Cerebellar cortex (tissue), 1 donor: ENCODE measurements at regions not wholly inside any gene's neighbourhood (a gene's known extent, or its start where the extent isn't known, plus 50 kb on each side); places are given as distances from the start of the nearest gene placed in this dataset.
"Not testable (repeated sequence)": the region's sequence is repeated elsewhere in the genome, so short reads cannot be mapped to it uniquely, and the experiment has no call there.

Source experiments
- DNase-seq: peaks from one replicate; pipeline ENCODE4 v3.0.0-alpha.2; 2015; ENCODE audit warnings: low spot score

GRCh38 chr4:153936121-153936520, 147.2 kb upstream of the SFRP2 start:
- no peak for DNase-seq

GRCh38 chr4:153934688-153935017, 145.8 kb upstream of the SFRP2 start:
- no peak for DNase-seq

GRCh38 chr4:153933915-153934687, 145.2 kb upstream of the SFRP2 start:
- DNase-seq: no peak

GRCh38 chr4:153931804-153932203, 142.9 kb upstream of the SFRP2 start:
- DNase-seq: no peak

GRCh38 chr4:153929675-153930074, 140.8 kb upstream of the SFRP2 start:
- peak; percentile 3 for DNase-seq

GRCh38 chr4:153927451-153927850, 138.6 kb upstream of the SFRP2 start:
- DNase-seq: no peak

- no peak for DNase-seq
Measured at GRCh38 chr4:153922148-153922547, 133.3 kb upstream of the SFRP2 start.

GRCh38 chr4:153919667-153920066, 130.8 kb upstream of the SFRP2 start:
- no peak for DNase-seq

GRCh38 chr4:153916273-153916755, 127.4 kb upstream of the SFRP2 start:
- DNase-seq: no peak

GRCh38 chr4:153912301-153912700, 123.4 kb upstream of the SFRP2 start:
- DNase-seq: no peak

GRCh38 chr4:153909672-153910071, 120.8 kb upstream of the SFRP2 start:
- no peak for DNase-seq

GRCh38 chr4:153906231-153906630, 117.3 kb upstream of the SFRP2 start:
- DNase-seq: no peak

GRCh38 chr4:153905231-153905630, 116.3 kb upstream of the SFRP2 start:
- DNase-seq: no peak

GRCh38 chr4:153904011-153904410, 115.1 kb upstream of the SFRP2 start:
- no peak for DNase-seq

GRCh38 chr4:153901220-153901619, 112.3 kb upstream of the SFRP2 start:
- no peak for DNase-seq

GRCh38 chr4:153900426-153900825, 111.5 kb upstream of the SFRP2 start:
- DNase-seq: no peak

- no peak for DNase-seq
Measured at GRCh38 chr4:153890761-153891160, 101.9 kb upstream of the SFRP2 start.

GRCh38 chr4:153887217-153887616, 98.3 kb upstream of the SFRP2 start:
- no peak for DNase-seq

- DNase-seq: no peak
Measured at GRCh38 chr4:153884325-153884724, 95.4 kb upstream of the SFRP2 start.

- DNase-seq: no peak
Measured at GRCh38 chr4:153880983-153881382, 92.1 kb upstream of the SFRP2 start.

- DNase-seq: no peak
Measured at GRCh38 chr4:153877898-153878297, 89.0 kb upstream of the SFRP2 start.

GRCh38 chr4:153873741-153874140, 84.9 kb upstream of the SFRP2 start:
- DNase-seq: no peak

GRCh38 chr4:153866766-153867165, 77.9 kb upstream of the SFRP2 start:
- not testable (repeated sequence) for DNase-seq

GRCh38 chr4:153852501-153852900, 63.6 kb upstream of the SFRP2 start:
- DNase-seq: no peak
